D341Med (cell line): ENCODE measurements at regions not wholly inside any gene's neighbourhood (a gene's known extent, or its start where the extent isn't known, plus 50 kb on each side); places are given as distances from the start of the nearest gene placed in this dataset.
A peak's percentile ranks its signal among the peaks of the same experiment; 100 is the strongest.

Source experiments
- DNase-seq: peaks from one replicate; pipeline ENCODE4 v3.0.0; 2012; ENCODE audit warnings: low spot score

GRCh38 chr16:87552072-87552718, 50.1 kb upstream of the JPH3 start:
- no peak for DNase-seq

GRCh38 chr16:87551487-87551886, 50.8 kb upstream of the JPH3 start:
- DNase-seq, result no peak

GRCh38 chr16:87550495-87550961, 51.8 kb upstream of the JPH3 start:
- DNase-seq, result peak; percentile 85

DNA sequence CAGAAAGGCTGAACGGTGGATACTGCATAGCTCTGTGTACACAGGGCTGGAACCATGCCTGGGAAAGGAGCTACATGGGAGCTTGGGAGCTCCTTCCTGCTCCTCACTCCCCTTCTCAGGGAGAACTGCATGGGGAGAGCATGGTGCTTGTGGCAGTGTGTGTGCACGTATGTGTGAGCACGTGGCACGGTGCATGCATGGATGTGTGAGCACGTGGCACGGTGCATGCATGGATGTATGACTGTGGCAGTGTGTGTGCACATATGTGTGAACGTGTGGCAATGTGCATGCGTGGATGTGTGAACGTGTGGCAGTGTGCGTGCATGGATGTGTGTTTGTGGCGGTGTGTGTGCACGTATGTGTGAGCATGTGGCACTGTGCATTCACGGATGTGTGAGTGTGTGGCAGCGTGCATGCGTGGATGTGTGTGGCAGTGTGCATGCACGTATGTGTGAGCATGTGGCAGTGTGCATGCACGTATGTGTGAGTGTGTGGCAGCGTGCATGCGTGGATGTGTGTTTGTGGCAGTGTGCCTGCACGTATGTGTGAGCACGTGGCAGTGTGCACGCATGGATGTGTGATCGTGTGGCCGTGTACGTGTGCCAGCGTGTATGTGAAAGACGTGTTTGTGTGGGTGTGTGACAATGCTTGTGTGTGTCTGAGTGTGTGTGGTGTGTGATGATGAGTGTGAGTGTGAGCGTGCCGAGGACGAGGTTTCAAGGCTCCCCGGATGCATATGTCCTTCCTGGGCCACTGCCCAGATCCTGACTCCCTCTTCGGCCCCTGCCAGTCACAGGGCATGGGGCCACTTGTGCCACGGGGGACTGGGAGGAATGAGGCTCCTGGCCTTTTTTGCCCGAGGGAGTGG, 52.4 kb upstream of the JPH3 start:
- DNase-seq, result no peak

- DNase-seq, result no peak
Measured at GRCh38 chr16:87548046-87548445, 54.3 kb upstream of the JPH3 start.

DNA sequence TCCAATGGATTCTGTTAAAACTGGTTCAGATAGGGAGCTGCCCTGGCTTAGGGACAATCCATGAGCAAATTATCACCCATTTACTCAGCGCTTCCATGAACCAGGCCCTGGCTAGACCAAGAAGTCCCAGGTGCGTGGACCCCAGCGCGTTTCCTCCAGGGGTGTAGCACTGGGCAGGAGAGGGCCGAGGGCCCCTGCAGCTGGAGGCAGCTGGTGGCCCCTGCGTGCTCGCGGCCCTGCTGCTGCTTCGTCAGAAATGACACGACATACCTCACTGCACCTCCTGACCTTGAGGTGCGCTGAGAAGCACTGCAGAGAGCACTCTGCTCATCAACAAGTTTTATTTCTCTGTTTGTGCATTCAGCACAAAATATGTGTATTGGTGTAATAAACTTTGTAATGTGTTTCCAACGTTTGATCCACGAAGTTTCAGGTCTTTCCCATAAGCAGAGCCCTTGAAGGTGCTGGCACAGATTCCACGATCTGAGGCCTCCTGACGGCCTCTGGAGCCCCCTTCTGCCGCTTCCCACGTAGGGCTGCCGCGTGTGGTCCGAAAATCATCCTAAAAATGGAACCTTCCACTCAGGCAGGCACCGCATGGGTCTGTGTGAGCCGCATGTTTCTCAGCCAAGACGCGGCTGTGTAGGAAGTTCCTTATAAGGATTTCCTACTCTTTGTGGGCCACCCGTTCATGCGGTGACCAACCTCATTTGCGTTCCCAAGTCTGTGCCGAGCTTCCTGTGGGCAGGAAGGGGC, 50.8 kb upstream of the ZCCHC14 start:
- DNase-seq, result no peak

DNA sequence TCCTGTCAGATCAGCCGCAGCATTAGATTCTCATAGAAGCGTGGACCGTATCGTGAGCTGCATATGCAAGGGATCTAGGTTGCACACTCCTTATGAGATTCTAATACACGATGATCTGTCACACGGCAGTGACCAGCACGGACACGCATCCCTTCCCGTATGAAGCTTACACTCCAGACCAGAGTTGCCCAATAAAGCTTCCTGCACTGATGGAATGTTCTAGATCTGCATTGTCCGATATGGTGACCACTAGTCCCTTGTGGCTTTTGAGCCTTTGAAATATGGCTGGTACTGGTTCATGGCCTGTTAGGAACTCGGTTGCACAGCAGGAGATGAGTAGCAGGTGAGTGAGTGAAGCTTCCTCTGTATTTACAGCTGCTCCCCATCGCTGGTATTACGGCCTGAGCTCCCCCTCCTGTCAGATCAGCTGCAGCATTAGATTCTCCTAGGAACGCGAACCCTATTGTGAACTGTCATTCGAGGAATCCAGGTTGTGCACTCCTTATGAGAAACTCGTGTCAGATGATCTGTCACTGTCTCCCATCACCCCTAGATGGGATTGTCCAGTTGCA, 49.8 kb upstream of the ZCCHC14 start:
- no peak for DNase-seq
